Stomach (tissue), 4 donors: ENCODE measurements at regions not wholly inside any gene's neighbourhood (a gene's known extent, or its start where the extent isn't known, plus 50 kb on each side); places are given as distances from the start of the nearest gene placed in this dataset.

ENCODE experiments used
- CTCF ChIP-seq, 7 experiments: fragments of 450-650 bp in 4 of 7; fragments of 200-600 bp in 3 of 7; sonication (generic) in 3 of 7; IDR thresholded peaks; one replicate each; pipeline ENCODE4 v1.5.1; 2016 to 2019; ENCODE audit warnings: antibody characterized with exemption in 7 of 7, control low read depth in 2 of 7, mild to moderate bottlenecking in 1 of 7
- EP300 ChIP-seq: sonication (generic); formaldehyde crosslinking; IDR thresholded peaks from one replicate; pipeline ENCODE4 v1.6.1; 2017; ENCODE audit warnings: antibody characterized with exemption
- POLR2A ChIP-seq, 4 donors: fragments of 450-650 bp; IDR thresholded peaks; one replicate each; pipeline ENCODE4 v1.6.1; 2016; ENCODE audit warnings: antibody characterized with exemption in 4 of 4, control low read depth in 2 of 4, mild to moderate bottlenecking in 1 of 4, moderate library complexity in 1 of 4

- TF ChIP-seq CTCF (IDR thresholded peaks at IDR 0.05) (no peak), EP300 (no peak), POLR2A (IDR thresholded peaks at IDR 0.05) (no peak)
Measured at GRCh38 chr1:212214325-212214724, 70.9 kb upstream of the PPP2R5A start.
